C4-2B (cell line): ENCODE measurements at regions not wholly inside any gene's neighbourhood (a gene's known extent, or its start where the extent isn't known, plus 50 kb on each side); places are given as distances from the start of the nearest gene placed in this dataset.

Source experiments
- H3K27ac ChIP-seq: fragments of 450-650 bp; 2 replicates; pipeline ENCODE4 v1.5.1; 2017
- CTCF ChIP-seq: fragments of 450-650 bp; conservative IDR thresholded peaks from 2 replicates; pipeline ENCODE4 v1.5.1; 2017; ENCODE audit warnings: mild to moderate bottlenecking
- ZFX ChIP-seq: fragments of 450-650 bp; IDR thresholded peaks from 2 replicates; pipeline ENCODE4 v1.6.1; 2017

- no peak overlapping the region for H3K27ac ChIP-seq
- TF ChIP-seq CTCF (no peak), ZFX (no peak)
Observed at GRCh38 chr13:103758222-103758621, 692.0 kb upstream of the SLC10A2 start.

GRCh38 chr13:103757361-103757760 is 691.1 kb upstream of the SLC10A2 start:
- TF ChIP-seq ZFX, result no peak
- TF ChIP-seq CTCF, result no peak
- H3K27ac ChIP-seq, result no peak overlapping the region

- no peak overlapping the region for H3K27ac ChIP-seq
- no peak for TF ChIP-seq ZFX
- no peak for TF ChIP-seq CTCF
Observed at GRCh38 chr13:103754783-103755182, 688.6 kb upstream of the SLC10A2 start.

- TF ChIP-seq ZFX (no peak), CTCF (no peak)
- no peak overlapping the region for H3K27ac ChIP-seq
Observed at GRCh38 chr13:103734837-103735236, 668.6 kb upstream of the SLC10A2 start.

GRCh38 chr13:103731959-103732358 is 665.7 kb upstream of the SLC10A2 start:
- no peak overlapping the region for H3K27ac ChIP-seq
- no peak for TF ChIP-seq ZFX
- no peak for TF ChIP-seq CTCF

- TF ChIP-seq ZFX (no peak), CTCF (no peak)
Observed at GRCh38 chr13:103730407-103730806, 664.2 kb upstream of the SLC10A2 start.

GRCh38 chr13:103726808-103727207 is 660.6 kb upstream of the SLC10A2 start:
- no peak overlapping the region for H3K27ac ChIP-seq
- TF ChIP-seq CTCF (no peak), ZFX (no peak)

More at GRCh38 chr13:103730407-103730806, 664.2 kb upstream of the SLC10A2 start:
- H3K27ac ChIP-seq, result no peak overlapping the region
